H1 (cell line): ENCODE measurements at regions not wholly inside any gene's neighbourhood (a gene's known extent, or its start where the extent isn't known, plus 50 kb on each side); places are given as distances from the start of the nearest gene placed in this dataset.

Experiments
- CTCF ChIA-PET: fragments of 300-600 bp; sonication (Branson Sonifier 250); formaldehyde crosslinking; loops from one replicate; lab custom pipeline; 2021; ENCODE audit not compliant: partially characterized antibody; lab: Charles Lee
- POLR2A ChIA-PET: fragments of 300-600 bp; sonication (Branson Sonifier 250); formaldehyde crosslinking; loops from one replicate; lab custom pipeline; 2021; ENCODE audit warnings: inconsistent platforms; ENCODE audit not compliant: partially characterized antibody; lab: Charles Lee
- DNase-seq, 2 experiments: peaks; one replicate each; pipeline versions ENCODE4 v3.0.0 to v3.0.0-alpha.2; 2010 to 2022; ENCODE audit warnings: low spot score in 2 of 2, low read depth in 1 of 2, mixed read lengths in 1 of 2
- FAIRE-seq: peaks from 2 replicates; lab custom pipeline; 2011; peaks lifted over from hg19 to GRCh38; lab: Jason Lieb, UNC
- H2AFZ ChIP-seq: 2 replicates; pipeline ENCODE4 v1.8.1; 2012; ENCODE audit warnings: low read length, inconsistent platforms
- H2AK5ac ChIP-seq: 2 replicates; pipeline ENCODE4 v1.6.1; 2013; ENCODE audit warnings: low read depth, low read length
- H2BK120ac ChIP-seq: replicated peaks from 2 replicates; pipeline ENCODE3; 2013; ENCODE audit warnings: low read depth, low read length, inconsistent platforms
- H2BK12ac ChIP-seq: 2 replicates; pipeline ENCODE4 v1.6.1; 2013; ENCODE audit warnings: low read depth, low read length
- H2BK15ac ChIP-seq: 2 replicates; pipeline ENCODE4 v1.6.1; 2013; ENCODE audit warnings: low read length
- H2BK20ac ChIP-seq: 2 replicates; pipeline ENCODE4 v1.6.1; 2013; ENCODE audit warnings: low read length
- H2BK5ac ChIP-seq: 2 replicates; pipeline ENCODE4 v1.6.1; 2013; ENCODE audit warnings: low read depth, low read length
- H3K14ac ChIP-seq: 2 replicates; pipeline ENCODE4 v1.6.1; 2013; ENCODE audit warnings: inconsistent platforms; ENCODE audit not compliant: insufficient read length
- H3K18ac ChIP-seq: 2 replicates; pipeline ENCODE4 v1.6.1; 2013; ENCODE audit warnings: low read length; ENCODE audit errors: extremely low read depth
- H3K23ac ChIP-seq: 2 replicates; pipeline ENCODE4 v1.6.1; 2013; ENCODE audit warnings: inconsistent platforms; ENCODE audit not compliant: insufficient read length
- H3K23me2 ChIP-seq: 2 replicates; pipeline ENCODE4 v1.6.1; 2013; ENCODE audit warnings: low read depth, low read length
- H3K27ac ChIP-seq: 2 replicates; pipeline ENCODE4 v1.6.1; 2011; ENCODE audit warnings: low read depth, low read length, inconsistent platforms
- H3K27me3 ChIP-seq, 4 experiments: replicated peaks in 1 of 4; 1 replicate in 1 of 4; 2 replicates in 3 of 4; pipeline versions ENCODE4 v1.6.1 to v1.8.1; 2011 to 2013; ENCODE audit warnings: low read length in 3 of 4, mild to moderate bottlenecking in 3 of 4, inconsistent platforms in 2 of 4, mixed read lengths in 2 of 4, moderate library complexity in 1 of 4; ENCODE audit not compliant: control insufficient read depth in 3 of 4, insufficient read depth in 3 of 4; ENCODE audit errors: extremely low read depth in 1 of 4
- H3K36me3 ChIP-seq, 4 experiments: 2 replicates each; pipeline versions ENCODE4 v1.6.1 to v1.8.1; 2011 to 2013; ENCODE audit warnings: mild to moderate bottlenecking in 4 of 4, low read length in 3 of 4, moderate library complexity in 2 of 4, control low read depth in 1 of 4, inconsistent platforms in 1 of 4; ENCODE audit not compliant: insufficient read depth in 4 of 4, control insufficient read depth in 2 of 4
- H3K4ac ChIP-seq: replicated peaks from 2 replicates; pipeline ENCODE3; 2013; ENCODE audit warnings: low read length, low read depth, mixed read lengths, inconsistent platforms; ENCODE audit not compliant: insufficient read length
- H3K4me1 ChIP-seq, 4 experiments: replicated peaks in 1 of 4; 1 replicate in 1 of 4; 2 replicates in 3 of 4; pipeline versions ENCODE4 v1.6.1 to v1.8.1; 2011 to 2013; ENCODE audit warnings: low read length in 3 of 4, inconsistent platforms in 2 of 4, mixed read lengths in 1 of 4; ENCODE audit not compliant: insufficient read depth in 4 of 4, control insufficient read depth in 3 of 4
- H3K4me2 ChIP-seq, 2 experiments: 2 replicates each; pipeline versions ENCODE4 v1.6.1 to v1.8.1; 2011 to 2013; ENCODE audit warnings: low read depth in 2 of 2, low read length in 2 of 2, control low read depth in 1 of 2, inconsistent platforms in 1 of 2, mild to moderate bottlenecking in 1 of 2; ENCODE audit not compliant: insufficient read depth in 1 of 2
- H3K4me3 ChIP-seq, 4 experiments: fragments of 200-600, 300-600 bp in 1 of 4; sonication (generic), shearing (Covaris generic), sonication (Bioruptor Twin) in 1 of 4; 2 replicates each; pipeline versions ENCODE4 v1.5.1 to v1.8.1; 2011 to 2016; ENCODE audit warnings: low read length in 4 of 4, low read depth in 3 of 4, control low read depth in 2 of 4, inconsistent platforms in 2 of 4, mild to moderate bottlenecking in 2 of 4, mixed read lengths in 1 of 4, moderate library complexity in 1 of 4; ENCODE audit not compliant: insufficient read depth in 2 of 4; ENCODE audit errors: extremely low read depth in 1 of 4
- H3K56ac ChIP-seq: replicated peaks from 2 replicates; pipeline ENCODE3; 2013; ENCODE audit warnings: low read depth, mild to moderate bottlenecking, mixed read lengths, low read length, inconsistent platforms; ENCODE audit not compliant: insufficient read length
- H3K79me1 ChIP-seq: 2 replicates; pipeline ENCODE4 v1.6.1; 2013; ENCODE audit warnings: low read depth, low read length, control low read depth
- H3K79me2 ChIP-seq, 2 experiments: 2 replicates each; pipeline versions ENCODE4 v1.6.1 to v1.8.1; 2012 to 2013; ENCODE audit warnings: low read length in 2 of 2, mild to moderate bottlenecking in 2 of 2, inconsistent platforms in 1 of 2; ENCODE audit not compliant: insufficient read depth in 2 of 2, control insufficient read depth in 1 of 2
- H3K9ac ChIP-seq, 4 experiments: replicated peaks in 1 of 4; 1 replicate in 1 of 4; 2 replicates in 3 of 4; pipeline versions ENCODE4 v1.6.1 to v1.8.1; 2011 to 2013; ENCODE audit warnings: low read depth in 3 of 4, low read length in 3 of 4, control low read depth in 2 of 4, mild to moderate bottlenecking in 2 of 4, moderate library complexity in 2 of 4, inconsistent platforms in 1 of 4; ENCODE audit errors: extremely low read depth in 1 of 4
- H3K9me3 ChIP-seq, 2 experiments: 2 replicates each; pipeline versions ENCODE4 v1.6.1 to v1.8.1; 2012 to 2013; ENCODE audit warnings: mild to moderate bottlenecking in 2 of 2, moderate library complexity in 2 of 2, control low read depth in 1 of 2, inconsistent platforms in 1 of 2, low read depth in 1 of 2, low read length in 1 of 2, mixed read lengths in 1 of 2; ENCODE audit not compliant: insufficient read depth in 2 of 2
- H4K20me1 ChIP-seq, 2 experiments: replicated peaks in 1 of 2; 2 replicates each; pipeline versions ENCODE3 to v1.8.1; 2011 to 2013; ENCODE audit warnings: inconsistent platforms in 2 of 2, low read length in 2 of 2, mild to moderate bottlenecking in 1 of 2; ENCODE audit not compliant: insufficient read depth in 2 of 2, control insufficient read depth in 1 of 2
- H4K5ac ChIP-seq: 2 replicates; pipeline ENCODE4 v1.6.1; 2013; ENCODE audit warnings: low read length, low read depth, mixed read lengths, inconsistent platforms; ENCODE audit not compliant: insufficient read length
- H4K8ac ChIP-seq: 2 replicates; pipeline ENCODE4 v1.8.0; 2013; ENCODE audit warnings: mild to moderate bottlenecking, moderate library complexity, low read length, inconsistent platforms; ENCODE audit not compliant: insufficient read depth; ENCODE audit errors: extremely low read depth
- H4K91ac ChIP-seq: replicated peaks from 2 replicates; pipeline ENCODE3; 2013; ENCODE audit warnings: low read length, mixed read lengths, inconsistent platforms; ENCODE audit not compliant: insufficient read length
- ATF2 ChIP-seq: IDR thresholded peaks from 2 replicates; pipeline ENCODE4 v1.6.1; 2012; ENCODE audit warnings: low read length, inconsistent platforms
- EP300 ChIP-seq, 2 experiments: IDR thresholded peaks; 1 replicate in 1 of 2; 2 replicates in 1 of 2; pipeline ENCODE4 v1.6.1; 2011 to 2012; ENCODE audit warnings: low read depth in 2 of 2, low read length in 2 of 2, mild to moderate bottlenecking in 2 of 2, borderline replicate concordance in 1 of 2, inconsistent platforms in 1 of 2, moderate library complexity in 1 of 2
- HDAC2 ChIP-seq, 2 experiments: fragments of 300-600 bp in 1 of 2; sonication (generic) in 1 of 2; IDR thresholded peaks; 2 replicates each; pipeline ENCODE4 v1.6.1; 2011 to 2012; ENCODE audit warnings: low read depth in 2 of 2, low read length in 2 of 2, mild to moderate bottlenecking in 2 of 2, moderate library complexity in 2 of 2, borderline replicate concordance in 1 of 2, inconsistent platforms in 1 of 2
- JUND ChIP-seq: IDR thresholded peaks from 2 replicates; pipeline ENCODE4 v1.6.1; 2011; ENCODE audit warnings: mild to moderate bottlenecking, improper control_type of control experiment, low read length
- RXRA ChIP-seq: IDR thresholded peaks from 2 replicates; pipeline ENCODE4 v1.6.1; 2011; ENCODE audit warnings: low read depth, mild to moderate bottlenecking, low read length, moderate library complexity; ENCODE audit not compliant: insufficient read depth
- TBP ChIP-seq: IDR thresholded peaks from 2 replicates; pipeline ENCODE4 v1.6.1; 2011; ENCODE audit warnings: low read depth, low read length, improper control_type of control experiment
- WGBS, 2 experiments: shearing (Covaris generic) in 1 of 2; methylation state at CpG; one replicate each; pipeline versions ENCODE4 v1.1.6 to v1.1.7; 2013 to 2015; ENCODE audit warnings: low lambda C conversion rate in 2 of 2, mixed read lengths in 2 of 2, inconsistent platforms in 1 of 2, low coverage in 1 of 2, missing lambda C conversion rate in 1 of 2; ENCODE audit not compliant: insufficient replicate concordance in 2 of 2, insufficient coverage in 1 of 2, insufficient read length in 1 of 2; ENCODE audit errors: extremely low coverage in 1 of 2, missing lambda C conversion rate in 1 of 2; 5-methylcytosine and 5-hydroxymethylcytosine counted together

DNA sequence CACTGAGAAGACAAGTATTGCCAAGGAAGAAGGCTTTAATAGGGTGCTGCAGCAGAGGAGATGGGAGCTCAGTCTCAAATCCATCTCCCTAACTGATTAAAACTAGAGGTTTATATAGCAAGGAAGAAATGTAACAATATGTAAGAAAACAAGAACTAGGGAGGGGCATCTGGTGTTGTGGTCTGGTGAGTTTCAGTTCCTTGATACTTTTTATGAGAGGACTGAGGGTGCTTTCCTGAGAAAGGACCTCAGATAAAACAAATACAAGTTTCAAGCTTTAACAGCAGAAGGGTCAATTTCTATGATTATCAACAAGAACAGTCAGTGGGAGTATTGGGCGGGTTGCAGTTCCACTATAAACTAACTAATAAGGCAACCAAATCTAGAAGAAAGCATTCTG lies 1967.5 kb downstream of the SUCLG1 start:
- H3K14ac ChIP-seq = no peak overlapping the region
- no peak overlapping the region for H4K91ac ChIP-seq
- 91% methylated on average over 1 of the region's 1 CpG; no CpG with 5 or more reads in 1 of the 2 experiments for WGBS, 2 experiments
- H2AK5ac ChIP-seq = no peak overlapping the region
- H2BK12ac ChIP-seq = no peak overlapping the region
- no peak for TF ChIP-seq JUND
- no peak for TF ChIP-seq HDAC2 (IDR thresholded peaks at IDR 0.05; ENCODE audit: borderline replicate concordance in 1 of 2, low read depth in 2 of 2, low read length in 2 of 2)
- TF ChIP-seq ATF2 = no peak
- TF ChIP-seq RXRA = no peak
- TF ChIP-seq EP300 (IDR thresholded peaks at IDR 0.05; ENCODE audit: borderline replicate concordance in 1 of 2, low read depth in 2 of 2, low read length in 2 of 2) = no peak
- TF ChIP-seq TBP = no peak
- TF ChIP-seq, all 59 proteins: peak for 0
- H3K79me2 ChIP-seq = no peaks in the 10 kb centered on the region
- no peak overlapping the region for H3K4ac ChIP-seq
- ChIA-PET POLR2A (no interaction called here), CTCF (no interaction called here)
- H3K9me3 ChIP-seq = peaks cover 0 to 7% of the 10 kb centered on the region in 2 experiments; a peak in 1 of 4 replicates
- no peaks in the 10 kb centered on the region for H3K23me2 ChIP-seq
- no peak overlapping the region for H2BK20ac ChIP-seq
- H3K4me1 ChIP-seq = no peaks in the 10 kb centered on the region
- H2AFZ ChIP-seq = no peak overlapping the region
- DNase-seq = no peak
- no peaks in the 10 kb centered on the region for H3K79me1 ChIP-seq
- H3K36me3 ChIP-seq = no peaks in the 10 kb centered on the region
- H3K18ac ChIP-seq = no peak overlapping the region
- no peak overlapping the region for H3K9ac ChIP-seq
- H3K23ac ChIP-seq = no peak overlapping the region
- no peaks in the 10 kb centered on the region for H3K27me3 ChIP-seq
- no peak overlapping the region for H3K56ac ChIP-seq
- H4K8ac ChIP-seq = no peak overlapping the region
- no peak overlapping the region for H2BK15ac ChIP-seq
- H4K20me1 ChIP-seq = no peaks in the 10 kb centered on the region
- H4K5ac ChIP-seq = no peak overlapping the region
- H3K4me3 ChIP-seq = no peak overlapping the region
- no peak for FAIRE-seq
- H3K27ac ChIP-seq = no peak overlapping the region
- H2BK5ac ChIP-seq = no peak overlapping the region
- no peak overlapping the region for H3K4me2 ChIP-seq
- H2BK120ac ChIP-seq = no peak overlapping the region
